ENCODE measurements at regions not wholly inside any gene's neighbourhood (a gene's known extent, or its start where the extent isn't known, plus 50 kb on each side); places are given as distances from the start of the nearest gene placed in this dataset.
"Not testable (repeated sequence)": the region's sequence is repeated elsewhere in the genome, so short reads cannot be mapped to it uniquely, and the experiment has no call there.

- DNase-seq: peak; percentile 41
These were observed 1109.5 kb downstream of the BRD1 start for GRCh38 chr22:48717883-48718817.

GRCh38 chr22:48717076-48717810 lies 1110.4 kb downstream of the BRD1 start:
- DNase-seq: peak; percentile 9

GRCh38 chr22:48716154-48716553 lies 1111.5 kb downstream of the BRD1 start:
- DNase-seq: not testable (repeated sequence)

DNA sequence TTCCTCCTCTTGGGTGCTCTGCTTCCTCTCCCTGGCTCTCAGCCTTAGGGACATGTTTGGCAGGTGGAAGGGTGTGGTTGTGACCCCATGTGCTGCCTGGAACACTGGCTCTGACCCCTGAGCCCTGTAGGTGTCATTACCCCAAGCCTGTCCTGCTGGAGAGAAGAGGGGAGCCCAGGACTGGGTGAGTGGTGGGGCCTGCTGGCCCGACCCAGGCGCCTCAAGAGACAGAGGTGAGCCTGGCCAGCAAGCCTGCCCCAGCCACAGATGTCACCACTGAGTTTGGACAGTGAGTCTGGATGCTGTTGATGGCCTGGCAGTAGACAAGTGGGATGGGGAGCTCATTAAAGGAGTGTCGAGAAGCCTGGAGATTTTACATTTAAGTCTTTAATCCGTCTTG lies 1112.2 kb downstream of the BRD1 start:
- DNase-seq: peak; percentile 21

- peak; percentile 13 for DNase-seq
These were observed 1113.4 kb downstream of the BRD1 start for GRCh38 chr22:48714231-48714630.

DNA sequence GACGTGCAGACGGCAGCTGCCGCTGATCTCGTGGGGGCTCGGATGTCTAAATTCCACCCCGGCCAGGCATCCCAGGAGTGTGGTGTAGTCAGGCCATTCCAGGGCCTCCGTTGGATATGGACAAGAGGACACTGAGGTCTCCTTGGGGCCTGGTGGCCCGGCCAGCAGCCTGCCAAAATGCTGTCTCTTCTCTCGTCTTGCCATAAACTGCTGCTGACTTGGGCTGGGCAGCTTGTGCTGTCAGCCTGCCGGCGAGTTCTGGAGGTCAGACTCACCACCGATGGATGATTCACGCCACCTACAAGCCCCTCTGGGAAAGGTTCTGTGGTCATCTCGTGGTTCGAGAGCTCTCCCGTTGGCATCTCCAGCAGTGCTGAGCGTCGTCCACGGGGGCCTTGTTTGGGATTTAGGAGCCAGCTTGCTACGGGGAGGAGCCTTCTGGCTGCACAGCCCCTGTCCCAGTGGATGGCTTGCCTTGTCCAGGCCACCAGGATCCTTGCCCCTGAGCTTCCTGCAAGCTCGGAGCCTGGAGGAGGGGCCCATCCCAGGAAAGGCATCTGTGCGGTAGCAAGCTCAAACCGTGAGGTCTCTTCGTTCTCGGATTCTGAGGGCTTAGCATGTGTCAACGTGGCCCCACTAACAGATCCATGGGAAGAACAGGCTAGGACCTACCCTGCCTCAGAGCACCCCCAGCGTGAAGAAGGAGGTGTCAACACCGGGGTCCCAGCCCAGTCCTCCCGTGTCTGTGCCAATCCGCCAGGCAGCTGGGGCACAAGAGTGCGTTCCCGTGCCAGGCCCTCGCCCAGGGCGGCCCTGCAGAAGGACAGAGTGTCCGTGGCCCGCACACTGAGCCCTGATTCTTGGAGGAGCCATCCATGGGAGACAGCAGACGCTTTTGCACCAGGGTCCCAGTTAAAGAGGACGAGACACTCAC lies 1114.1 kb downstream of the BRD1 start:
- DNase-seq: peak; percentile 33

DNA sequence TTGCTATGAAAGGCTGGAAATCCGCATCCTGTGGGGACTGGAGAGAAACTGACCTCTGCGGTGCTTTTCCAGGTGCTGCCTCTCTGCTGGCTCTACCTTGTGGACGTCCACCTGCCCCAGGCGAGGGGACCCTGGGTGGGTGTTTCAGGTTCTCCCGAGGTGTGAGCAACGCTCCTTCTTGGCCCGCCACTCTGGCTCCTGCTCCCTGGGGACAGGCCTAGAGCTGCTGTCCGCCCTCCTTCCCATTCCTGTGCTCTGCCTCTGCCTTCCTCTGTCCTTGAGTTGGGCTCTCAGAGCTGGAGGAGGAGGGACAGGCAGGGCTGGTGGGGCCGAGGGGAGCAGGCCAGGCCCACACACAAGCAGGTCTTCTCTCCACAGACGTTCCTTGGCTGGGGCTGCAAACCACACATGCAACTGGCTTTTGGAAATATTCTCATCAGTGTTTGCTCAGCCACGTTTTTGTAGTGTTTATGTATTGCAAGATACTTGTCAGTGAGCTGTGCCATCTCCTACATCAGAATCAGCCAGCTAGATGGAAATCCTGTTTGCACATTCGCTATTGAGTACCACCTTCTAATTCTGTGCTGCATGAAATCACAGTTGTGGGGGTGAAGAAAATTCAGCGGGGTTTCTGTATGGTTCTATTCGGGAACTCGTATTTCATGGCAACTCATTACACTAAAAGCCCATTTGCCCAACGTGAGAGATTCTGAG lies 1115.0 kb downstream of the BRD1 start:
- DNase-seq: peak; percentile 14

- DNase-seq: peak; percentile 37
These were observed 1116.0 kb downstream of the BRD1 start for GRCh38 chr22:48711669-48712068.

GRCh38 chr22:48711031-48711431 lies 1116.6 kb downstream of the BRD1 start:
- peak; percentile 57 for DNase-seq

DNA sequence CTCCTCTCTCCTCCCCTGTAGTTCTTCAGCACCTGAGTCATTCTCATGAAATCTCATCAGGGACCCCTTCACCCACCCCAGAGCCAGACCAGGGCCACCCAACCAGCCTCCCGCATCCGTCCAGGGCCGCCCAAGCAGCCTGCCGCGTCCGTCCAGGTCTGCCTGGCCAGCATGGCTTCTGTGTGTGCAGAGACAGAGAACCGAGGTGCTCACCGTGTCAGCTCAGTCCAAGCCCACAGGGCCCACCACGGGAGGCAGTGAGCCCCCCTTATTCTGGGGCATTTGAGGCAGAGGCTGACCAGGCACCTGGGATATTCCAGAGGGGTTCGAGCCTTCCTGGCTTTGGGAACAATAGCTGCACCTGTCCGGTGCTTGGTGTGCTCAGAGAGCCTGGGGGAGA lies 1117.3 kb downstream of the BRD1 start:
- DNase-seq: peak; percentile 46

DNA sequence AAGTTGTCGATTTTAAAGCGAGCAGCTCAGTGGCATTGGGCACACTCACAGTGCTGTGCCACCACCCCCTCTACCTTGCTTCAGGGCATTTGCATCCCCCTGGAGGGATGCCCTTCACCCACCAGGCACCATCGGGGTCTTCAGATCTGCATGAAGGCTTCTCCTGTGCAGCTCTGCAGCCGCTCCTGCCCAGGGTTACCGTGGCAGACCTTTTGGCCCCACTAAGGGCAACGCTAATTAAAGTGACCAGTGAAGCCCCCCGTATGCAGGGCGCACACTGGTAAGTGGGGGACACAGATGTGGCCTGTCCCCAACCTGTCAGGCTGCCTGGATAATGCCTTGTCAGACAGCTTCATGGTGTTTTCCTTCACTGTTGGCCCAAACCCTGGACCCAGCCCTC lies 1117.7 kb downstream of the BRD1 start:
- peak; percentile 31 for DNase-seq

GRCh38 chr22:48709453-48709852 lies 1118.2 kb downstream of the BRD1 start:
- DNase-seq: peak; percentile 52

GRCh38 chr22:48708558-48709245 lies 1119.0 kb downstream of the BRD1 start:
- DNase-seq: peak; percentile 52

DNA sequence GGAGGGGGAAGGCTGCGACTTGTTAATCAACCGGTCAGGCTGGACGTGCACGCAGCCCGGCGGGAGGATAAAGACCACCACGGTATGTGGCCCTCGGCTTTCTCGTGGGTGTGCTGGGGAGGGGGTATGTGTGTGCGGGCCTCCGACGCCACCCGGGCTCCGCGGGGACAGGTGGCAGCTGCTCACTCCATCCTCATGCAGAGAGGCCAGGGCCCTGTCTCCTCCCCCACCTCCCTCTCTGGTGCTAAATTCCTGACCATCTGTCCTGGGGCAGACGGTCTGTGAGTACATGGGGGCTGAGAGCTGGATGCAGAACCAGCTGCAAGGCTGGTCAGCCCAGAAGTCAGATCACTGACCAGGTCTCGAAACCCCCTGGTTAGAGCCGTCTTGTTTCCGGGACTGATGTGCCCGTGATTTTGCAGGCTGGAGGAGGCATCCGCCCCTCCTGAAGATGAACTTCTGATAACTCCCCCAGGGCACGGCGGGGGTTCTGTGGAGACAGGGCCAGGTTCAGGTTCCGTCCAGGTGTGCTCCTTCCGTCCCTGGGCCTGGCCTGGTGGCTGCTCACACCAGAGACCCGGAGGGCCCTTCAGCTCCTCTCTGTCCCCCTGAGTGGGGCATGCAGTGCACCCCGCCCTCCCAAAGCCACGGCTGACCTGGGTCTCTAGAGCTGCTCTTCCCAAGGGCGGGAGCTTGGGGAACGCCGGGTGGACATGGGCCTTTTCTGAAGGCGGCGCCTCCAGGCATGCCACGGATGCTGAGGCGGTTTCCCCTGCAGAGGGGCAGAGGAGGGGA lies 1119.7 kb downstream of the BRD1 start:
- peak; percentile 30 for DNase-seq

GRCh38 chr22:48706934-48707762 lies 1120.5 kb downstream of the BRD1 start:
- peak; percentile 33 for DNase-seq

GRCh38 chr22:48705917-48706605 lies 1121.6 kb downstream of the BRD1 start:
- peak; percentile 36 for DNase-seq

GRCh38 chr22:48705159-48705916 lies 1122.3 kb downstream of the BRD1 start:
- peak; percentile 51 for DNase-seq

GRCh38 chr22:48704335-48704734 lies 1123.3 kb downstream of the BRD1 start:
- DNase-seq: peak; percentile 22
